Spleen (tissue), 7 donors: ENCODE measurements at regions not wholly inside any gene's neighbourhood (a gene's known extent, or its start where the extent isn't known, plus 50 kb on each side); places are given as distances from the start of the nearest gene placed in this dataset.

Experiments used
- CTCF ChIP-seq, 11 experiments: fragments of 200-600 bp in 7 of 11; fragments of 450-650 bp in 4 of 11; sonication (generic) in 4 of 11; IDR thresholded peaks in 8 of 11; conservative IDR thresholded peaks in 3 of 11; 1 replicate in 7 of 11; 2 replicates in 4 of 11; pipeline versions ENCODE4 v1.4.0 to v1.8.0; 2016 to 2021; ENCODE audit warnings: antibody characterized with exemption in 11 of 11, inconsistent platforms in 4 of 11, mild to moderate bottlenecking in 1 of 11
- POLR2AphosphoS5 ChIP-seq, 3 donors: sonication (generic); formaldehyde crosslinking; IDR thresholded peaks; one replicate each; pipeline ENCODE4 v1.5.1; 2017; ENCODE audit warnings: antibody characterized with exemption in 3 of 3
- donor health status: DM: no; HTN: no; CAD: no; lungs with moderate emphysema.
- donor health status: DM: no; HTN: no; CAD: no.
- donor health status: DM: no; HTN: no; CAD: no.

GRCh38 chr4:33064238-33064637 lies 2344.1 kb downstream of the PCDH7 start:
- TF ChIP-seq POLR2AphosphoS5 (IDR thresholded peaks at IDR 0.05) (no peak), CTCF (IDR thresholded peaks at IDR 0.05 in 8 of 11, conservative IDR thresholded peaks at IDR 0.05 in 3 of 11) (no peak)
